ENCODE measurements at regions not wholly inside any gene's neighbourhood (a gene's known extent, or its start where the extent isn't known, plus 50 kb on each side); places are given as distances from the start of the nearest gene placed in this dataset.

GRCh38 chr12:126107659-126108058 is 1042.4 kb downstream of the AACS start:
- FAIRE-seq (no peak), DNase-seq (no peak)
- no peaks in the 10 kb centered on the region for H3K4me1 ChIP-seq (ENCODE audit: control insufficient read depth in 2 of 3, insufficient read depth in 2 of 3, low read depth in 1 of 3, low read length in 3 of 3)
- H3K4me3 ChIP-seq (ENCODE audit: low read length in 3 of 3): no peak overlapping the region
- no peaks in the 10 kb centered on the region for H3K9me3 ChIP-seq (ENCODE audit: control insufficient read depth in 2 of 3, insufficient read depth in 1 of 3, low read length in 3 of 3)
- no peak for TF ChIP-seq CTCF (IDR thresholded peaks at IDR 0.05; ENCODE audit: borderline replicate concordance, extremely low read depth, insufficient read depth)
- H3K27ac ChIP-seq (ENCODE audit: low read depth in 2 of 2, low read length in 2 of 2): no peak overlapping the region
- no peaks in the 10 kb centered on the region for H3K27me3 ChIP-seq (ENCODE audit: control insufficient read depth, insufficient read depth, low read length)
- H3K36me3 ChIP-seq (ENCODE audit: control insufficient read depth in 2 of 3, insufficient read depth in 3 of 3, low read length in 3 of 3): no peaks in the 10 kb centered on the region
- intact Hi-C loops (cut with DNase I): no loop called here
- H3K9ac ChIP-seq (ENCODE audit: low read length in 3 of 3): no peak overlapping the region

- Histone ChIP-seq H3K9ac (ENCODE audit: low read length in 3 of 3) (no peak overlapping the region), H3K27ac (ENCODE audit: low read depth in 2 of 2, low read length in 2 of 2) (no peak overlapping the region), H3K4me1 (ENCODE audit: control insufficient read depth in 2 of 3, insufficient read depth in 2 of 3, low read depth in 1 of 3, low read length in 3 of 3) (no peaks in the 10 kb centered on the region), H3K4me3 (ENCODE audit: low read length in 3 of 3) (no peak overlapping the region), H3K27me3 (ENCODE audit: control insufficient read depth, insufficient read depth, low read length) (no peaks in the 10 kb centered on the region), H3K9me3 (ENCODE audit: control insufficient read depth in 2 of 3, insufficient read depth in 1 of 3, low read length in 3 of 3) (no peaks in the 10 kb centered on the region), H3K36me3 (ENCODE audit: control insufficient read depth in 2 of 3, insufficient read depth in 3 of 3, low read length in 3 of 3) (no peaks in the 10 kb centered on the region)
- no peak for FAIRE-seq
- no peak for TF ChIP-seq CTCF (IDR thresholded peaks at IDR 0.05; ENCODE audit: borderline replicate concordance, extremely low read depth, insufficient read depth)
- intact Hi-C loops (cut with DNase I): no loop called here
- no peak for DNase-seq
Observed at GRCh38 chr12:126108247-126108646, 1043.0 kb downstream of the AACS start.

DNA sequence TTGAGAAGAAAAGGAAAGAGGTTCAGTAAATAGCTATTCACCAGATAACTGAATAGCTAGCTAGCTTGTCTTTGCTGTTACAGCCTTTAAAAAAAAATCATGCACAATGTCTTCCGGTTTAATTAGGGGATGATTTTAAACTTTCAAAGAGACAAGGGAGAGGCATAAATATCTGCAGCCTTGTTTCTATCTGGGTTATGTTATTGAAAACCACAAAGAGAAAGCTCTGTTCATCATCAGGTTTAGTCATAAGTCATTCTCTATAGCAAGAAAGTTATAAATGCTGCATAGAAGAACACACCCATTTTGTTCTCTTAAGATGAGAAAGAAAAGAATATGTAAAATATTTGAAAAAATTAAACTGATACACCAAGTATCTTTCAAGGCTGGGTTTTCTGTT is 1046.9 kb downstream of the AACS start:
- Histone ChIP-seq H3K9me3 (ENCODE audit: control insufficient read depth in 2 of 3, insufficient read depth in 1 of 3, low read length in 3 of 3) (no peaks in the 10 kb centered on the region), H3K27ac (ENCODE audit: low read depth in 2 of 2, low read length in 2 of 2) (no peak overlapping the region), H3K36me3 (ENCODE audit: control insufficient read depth in 2 of 3, insufficient read depth in 3 of 3, low read length in 3 of 3) (no peaks in the 10 kb centered on the region), H3K4me1 (ENCODE audit: control insufficient read depth in 2 of 3, insufficient read depth in 2 of 3, low read depth in 1 of 3, low read length in 3 of 3) (no peaks in the 10 kb centered on the region), H3K4me3 (ENCODE audit: low read length in 3 of 3) (no peak overlapping the region), H3K9ac (ENCODE audit: low read length in 3 of 3) (no peak overlapping the region), H3K27me3 (ENCODE audit: control insufficient read depth, insufficient read depth, low read length) (no peaks in the 10 kb centered on the region)
- no peak for FAIRE-seq
- no peak for TF ChIP-seq CTCF (IDR thresholded peaks at IDR 0.05; ENCODE audit: borderline replicate concordance, extremely low read depth, insufficient read depth)
- DNase-seq: no peak
- intact Hi-C loops (cut with DNase I): no loop called here

DNA sequence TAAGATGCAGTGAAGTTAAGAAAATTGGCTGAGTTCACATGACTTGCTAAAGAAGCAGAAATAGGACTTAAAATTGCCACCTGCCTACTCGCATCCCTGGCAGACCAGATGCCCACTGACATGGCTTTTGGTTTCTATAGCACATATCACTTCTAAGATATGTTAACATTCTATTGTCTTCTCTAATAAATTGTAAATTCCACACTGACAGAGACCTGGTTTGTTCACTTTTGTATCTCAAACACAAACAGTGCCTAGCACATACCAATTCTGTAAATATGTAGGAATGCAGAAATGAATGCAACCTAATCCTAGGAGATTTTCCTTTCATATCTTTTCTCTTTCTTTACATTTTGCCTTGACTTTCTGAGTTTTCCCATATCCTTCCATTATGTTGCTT is 1047.6 kb downstream of the AACS start:
- Histone ChIP-seq H3K36me3 (ENCODE audit: control insufficient read depth in 2 of 3, insufficient read depth in 3 of 3, low read length in 3 of 3) (no peaks in the 10 kb centered on the region), H3K27me3 (ENCODE audit: control insufficient read depth, insufficient read depth, low read length) (no peaks in the 10 kb centered on the region), H3K9me3 (ENCODE audit: control insufficient read depth in 2 of 3, insufficient read depth in 1 of 3, low read length in 3 of 3) (no peaks in the 10 kb centered on the region), H3K27ac (ENCODE audit: low read depth in 2 of 2, low read length in 2 of 2) (no peak overlapping the region), H3K4me3 (ENCODE audit: low read length in 3 of 3) (no peak overlapping the region), H3K4me1 (ENCODE audit: control insufficient read depth in 2 of 3, insufficient read depth in 2 of 3, low read depth in 1 of 3, low read length in 3 of 3) (no peaks in the 10 kb centered on the region), H3K9ac (ENCODE audit: low read length in 3 of 3) (no peak overlapping the region)
- no peak for TF ChIP-seq CTCF (IDR thresholded peaks at IDR 0.05; ENCODE audit: borderline replicate concordance, extremely low read depth, insufficient read depth)
- no peak for FAIRE-seq
- intact Hi-C loops (cut with DNase I): no loop called here
- DNase-seq: no peak
